GOT3 (cell line): ENCODE measurements at regions not wholly inside any gene's neighbourhood (a gene's known extent, or its start where the extent isn't known, plus 50 kb on each side); places are given as distances from the start of the nearest gene placed in this dataset.

ENCODE experiments used
- DNase-seq: peaks from one replicate; lab custom pipeline; 2025; ENCODE audit warnings: mixed read lengths; lab: John Stamatoyannopoulos, UW

- DNase-seq = peak; percentile 37
Observed at GRCh38 chr20:48463916-48464315, 363.9 kb downstream of the PREX1 start.

GRCh38 chr20:48463096-48463720, 364.6 kb downstream of the PREX1 start:
- DNase-seq = no peak

- DNase-seq = no peak
Observed at GRCh38 chr20:48461735-48462119, 366.1 kb downstream of the PREX1 start.

- DNase-seq = no peak
Observed at GRCh38 chr20:48461091-48461734, 366.6 kb downstream of the PREX1 start.

GRCh38 chr20:48460681-48461080, 367.1 kb downstream of the PREX1 start:
- no peak for DNase-seq

GRCh38 chr20:48459722-48460395, 367.9 kb downstream of the PREX1 start:
- DNase-seq = no peak

- no peak for DNase-seq
Observed at GRCh38 chr20:48458601-48459385, 369.0 kb downstream of the PREX1 start.

- DNase-seq = no peak
Observed at GRCh38 chr20:48458003-48458377, 369.8 kb downstream of the PREX1 start.

- no peak for DNase-seq
Observed at GRCh38 chr20:48457193-48458002, 370.4 kb downstream of the PREX1 start.

GRCh38 chr20:48456366-48457192, 371.2 kb downstream of the PREX1 start:
- DNase-seq = no peak

GRCh38 chr20:48455651-48456365, 372.0 kb downstream of the PREX1 start:
- no peak for DNase-seq

- DNase-seq = no peak
Observed at GRCh38 chr20:48454671-48455490, 372.9 kb downstream of the PREX1 start.

- DNase-seq = no peak
Observed at GRCh38 chr20:48453477-48454093, 374.2 kb downstream of the PREX1 start.

- DNase-seq = no peak
Observed at GRCh38 chr20:48451401-48451800, 376.4 kb downstream of the PREX1 start.

- DNase-seq = no peak
Observed at GRCh38 chr20:48448666-48449600, 378.9 kb downstream of the PREX1 start.

GRCh38 chr20:48447456-48447855, 380.3 kb downstream of the PREX1 start:
- DNase-seq = no peak

- DNase-seq = no peak
Observed at GRCh38 chr20:48445827-48446226, 382.0 kb downstream of the PREX1 start.

GRCh38 chr20:48444249-48444648, 383.6 kb downstream of the PREX1 start:
- no peak for DNase-seq
